Liver (tissue), 3 donors: ENCODE measurements at regions not wholly inside any gene's neighbourhood (a gene's known extent, or its start where the extent isn't known, plus 50 kb on each side); places are given as distances from the start of the nearest gene placed in this dataset.

Source experiments
- FOXA1 ChIP-seq: IDR thresholded peaks from 2 replicates; pipeline ENCODE4 v1.6.1; 2016; ENCODE audit warnings: antibody characterized with exemption
- GABPA ChIP-seq, 2 donors: IDR thresholded peaks in 1 of 2; conservative IDR thresholded peaks in 1 of 2; 2 replicates each; pipeline ENCODE4 v1.6.1; 2016; ENCODE audit warnings: antibody characterized with exemption in 2 of 2, mild to moderate bottlenecking in 1 of 2, moderate library complexity in 1 of 2
- HNF4A ChIP-seq, 2 donors: conservative IDR thresholded peaks; 2 replicates each; pipeline ENCODE4 v1.6.1; 2016; ENCODE audit warnings: antibody characterized with exemption in 2 of 2, mild to moderate bottlenecking in 2 of 2
- JUND ChIP-seq, 2 donors: IDR thresholded peaks; 2 replicates each; pipeline ENCODE4 v1.6.1; 2016; ENCODE audit warnings: antibody characterized with exemption in 2 of 2
- RXRA ChIP-seq, 2 donors: IDR thresholded peaks; 2 replicates each; pipeline ENCODE4 v1.6.1; 2017 to 2018; ENCODE audit warnings: antibody characterized with exemption in 2 of 2, mild to moderate bottlenecking in 1 of 2
- SP1 ChIP-seq: IDR thresholded peaks from 2 replicates; pipeline ENCODE4 v1.6.1; 2018; ENCODE audit warnings: antibody characterized with exemption, mild to moderate bottlenecking
- TAF1 ChIP-seq: conservative IDR thresholded peaks from 2 replicates; pipeline ENCODE4 v1.6.1; 2016; ENCODE audit warnings: antibody characterized with exemption, mild to moderate bottlenecking
- YY1 ChIP-seq: IDR thresholded peaks from 2 replicates; pipeline ENCODE4 v1.6.1; 2016; ENCODE audit warnings: antibody characterized with exemption, mild to moderate bottlenecking
- TF ChIP-seq, protein P1 (sequence below): fragments of 150-350 bp; IDR thresholded peaks from 2 replicates; pipeline ENCODE4 v1.5.1; 2017; ENCODE audit warnings: improper control_type of control experiment, low read depth, low read length; ENCODE audit not compliant: missing input control
- TF ChIP-seq, protein P2 (sequence below): IDR thresholded peaks from 2 replicates; pipeline ENCODE4 v1.6.1; 2016; ENCODE audit warnings: antibody characterized with exemption, mild to moderate bottlenecking
- TF ChIP-seq, protein P3 (sequence below): IDR thresholded peaks from 2 replicates; pipeline ENCODE4 v1.6.1; 2016; ENCODE audit warnings: antibody characterized with exemption
- donor health status: healthy.
- donor health status: healthy.

DNA sequence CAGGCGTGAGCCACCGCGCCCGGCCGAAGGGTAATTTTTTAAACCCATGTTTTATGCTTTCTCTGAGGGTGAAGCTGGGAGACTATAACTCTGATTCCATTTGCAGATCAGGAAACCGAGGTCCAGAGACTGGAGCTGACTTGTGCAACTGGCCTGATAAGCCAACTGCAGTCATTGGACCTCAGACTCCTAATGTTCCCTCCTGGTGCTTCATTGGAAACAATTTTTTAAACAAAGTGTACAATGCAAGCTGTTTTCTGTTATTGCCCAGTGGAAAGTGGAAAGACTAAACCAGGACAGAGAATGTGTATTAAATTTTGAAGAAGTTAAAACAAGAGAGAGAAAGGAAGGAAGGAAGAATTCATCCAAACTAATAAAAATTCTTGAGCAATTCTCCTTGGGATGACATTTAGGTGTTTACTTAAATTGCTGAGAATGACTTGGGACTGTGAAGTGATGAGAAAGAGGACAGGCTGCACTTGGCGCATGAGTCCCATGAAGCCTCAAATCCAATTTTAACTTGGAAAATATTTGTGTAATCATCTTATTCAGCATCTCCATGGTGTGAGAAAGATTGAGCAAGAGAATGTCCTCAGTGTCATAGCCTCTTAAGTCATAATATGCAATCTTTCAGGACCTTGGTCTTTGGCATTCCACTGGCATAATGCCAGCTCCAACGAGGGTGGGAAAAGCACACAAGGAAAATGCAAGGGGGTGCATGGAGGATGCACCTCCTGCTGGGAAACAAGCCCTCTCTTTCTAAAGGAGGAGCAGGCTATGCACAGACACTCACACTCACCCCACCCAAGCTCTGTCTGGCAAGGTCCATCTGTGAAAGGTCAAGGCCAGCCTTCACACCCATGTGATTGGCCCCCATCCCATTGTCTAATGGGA, 342.0 kb downstream of the SIPA1L2 start:
- no peak for TF ChIP-seq TAF1
- TF ChIP-seq RXRA (IDR thresholded peaks at IDR 0.05) = no peak
- TF ChIP-seq, protein P1, sequence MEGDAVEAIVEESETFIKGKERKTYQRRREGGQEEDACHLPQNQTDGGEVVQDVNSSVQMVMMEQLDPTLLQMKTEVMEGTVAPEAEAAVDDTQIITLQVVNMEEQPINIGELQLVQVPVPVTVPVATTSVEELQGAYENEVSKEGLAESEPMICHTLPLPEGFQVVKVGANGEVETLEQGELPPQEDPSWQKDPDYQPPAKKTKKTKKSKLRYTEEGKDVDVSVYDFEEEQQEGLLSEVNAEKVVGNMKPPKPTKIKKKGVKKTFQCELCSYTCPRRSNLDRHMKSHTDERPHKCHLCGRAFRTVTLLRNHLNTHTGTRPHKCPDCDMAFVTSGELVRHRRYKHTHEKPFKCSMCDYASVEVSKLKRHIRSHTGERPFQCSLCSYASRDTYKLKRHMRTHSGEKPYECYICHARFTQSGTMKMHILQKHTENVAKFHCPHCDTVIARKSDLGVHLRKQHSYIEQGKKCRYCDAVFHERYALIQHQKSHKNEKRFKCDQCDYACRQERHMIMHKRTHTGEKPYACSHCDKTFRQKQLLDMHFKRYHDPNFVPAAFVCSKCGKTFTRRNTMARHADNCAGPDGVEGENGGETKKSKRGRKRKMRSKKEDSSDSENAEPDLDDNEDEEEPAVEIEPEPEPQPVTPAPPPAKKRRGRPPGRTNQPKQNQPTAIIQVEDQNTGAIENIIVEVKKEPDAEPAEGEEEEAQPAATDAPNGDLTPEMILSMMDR = no peak
- TF ChIP-seq JUND (IDR thresholded peaks at IDR 0.05) = no peak
- TF ChIP-seq, protein P2, sequence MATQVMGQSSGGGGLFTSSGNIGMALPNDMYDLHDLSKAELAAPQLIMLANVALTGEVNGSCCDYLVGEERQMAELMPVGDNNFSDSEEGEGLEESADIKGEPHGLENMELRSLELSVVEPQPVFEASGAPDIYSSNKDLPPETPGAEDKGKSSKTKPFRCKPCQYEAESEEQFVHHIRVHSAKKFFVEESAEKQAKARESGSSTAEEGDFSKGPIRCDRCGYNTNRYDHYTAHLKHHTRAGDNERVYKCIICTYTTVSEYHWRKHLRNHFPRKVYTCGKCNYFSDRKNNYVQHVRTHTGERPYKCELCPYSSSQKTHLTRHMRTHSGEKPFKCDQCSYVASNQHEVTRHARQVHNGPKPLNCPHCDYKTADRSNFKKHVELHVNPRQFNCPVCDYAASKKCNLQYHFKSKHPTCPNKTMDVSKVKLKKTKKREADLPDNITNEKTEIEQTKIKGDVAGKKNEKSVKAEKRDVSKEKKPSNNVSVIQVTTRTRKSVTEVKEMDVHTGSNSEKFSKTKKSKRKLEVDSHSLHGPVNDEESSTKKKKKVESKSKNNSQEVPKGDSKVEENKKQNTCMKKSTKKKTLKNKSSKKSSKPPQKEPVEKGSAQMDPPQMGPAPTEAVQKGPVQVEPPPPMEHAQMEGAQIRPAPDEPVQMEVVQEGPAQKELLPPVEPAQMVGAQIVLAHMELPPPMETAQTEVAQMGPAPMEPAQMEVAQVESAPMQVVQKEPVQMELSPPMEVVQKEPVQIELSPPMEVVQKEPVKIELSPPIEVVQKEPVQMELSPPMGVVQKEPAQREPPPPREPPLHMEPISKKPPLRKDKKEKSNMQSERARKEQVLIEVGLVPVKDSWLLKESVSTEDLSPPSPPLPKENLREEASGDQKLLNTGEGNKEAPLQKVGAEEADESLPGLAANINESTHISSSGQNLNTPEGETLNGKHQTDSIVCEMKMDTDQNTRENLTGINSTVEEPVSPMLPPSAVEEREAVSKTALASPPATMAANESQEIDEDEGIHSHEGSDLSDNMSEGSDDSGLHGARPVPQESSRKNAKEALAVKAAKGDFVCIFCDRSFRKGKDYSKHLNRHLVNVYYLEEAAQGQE = no peak
- TF ChIP-seq YY1 = no peak
- TF ChIP-seq HNF4A (conservative IDR thresholded peaks at IDR 0.05) = no peak
- TF ChIP-seq GABPA (IDR thresholded peaks at IDR 0.05 in 1 of 2, conservative IDR thresholded peaks at IDR 0.05 in 1 of 2) = no peak
- TF ChIP-seq, protein P3, sequence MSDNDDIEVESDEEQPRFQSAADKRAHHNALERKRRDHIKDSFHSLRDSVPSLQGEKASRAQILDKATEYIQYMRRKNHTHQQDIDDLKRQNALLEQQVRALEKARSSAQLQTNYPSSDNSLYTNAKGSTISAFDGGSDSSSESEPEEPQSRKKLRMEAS = no peak
- TF ChIP-seq SP1 = no peak
- TF ChIP-seq FOXA1 = no peak
